ENCODE measurements at regions not wholly inside any gene's neighbourhood (a gene's known extent, or its start where the extent isn't known, plus 50 kb on each side); places are given as distances from the start of the nearest gene placed in this dataset.

GRCh38 chr9:108722396-108722795 is 133.4 kb downstream of the ACTL7B start:
- Histone ChIP-seq H3K4me1 (ENCODE audit: control insufficient read depth, insufficient read depth, low read length) (no peaks in the 10 kb centered on the region), H3K9me3 (ENCODE audit: control insufficient read depth, insufficient read depth, low read length) (no peaks in the 10 kb centered on the region), H3K18ac (ENCODE audit: low read depth, low read length) (no peak overlapping the region), H3K9me1 (ENCODE audit: insufficient read depth, low read length) (no peaks in the 10 kb centered on the region), H2BK120ac (ENCODE audit: low read depth, low read length) (no peak overlapping the region), H3K14ac (replicated peaks; ENCODE audit: low read depth, low read length) (no peak overlapping the region), H2AK5ac (ENCODE audit: low read depth, low read length) (no peak overlapping the region), H3K56ac (ENCODE audit: extremely low read depth, insufficient read depth, low read length) (no peak overlapping the region), H3K9ac (ENCODE audit: low read depth, low read length) (no peak overlapping the region), H3K79me1 (ENCODE audit: low read depth in 1 of 2, low read length in 2 of 2) (no peaks in the 10 kb centered on the region), H3K27ac (ENCODE audit: insufficient read depth, low read length) (no peak overlapping the region), H2AFZ (replicated peaks; ENCODE audit: low read length, poor library complexity) (peak overlapping the region; percentile 21), H3K23ac (ENCODE audit: low read depth, low read length) (no peak overlapping the region), H3K4me2 (ENCODE audit: low read depth, low read length) (no peak overlapping the region), H4K5ac (ENCODE audit: low read depth, low read length) (no peak overlapping the region), H4K8ac (ENCODE audit: low read depth in 2 of 2, low read length in 2 of 2) (no peak overlapping the region), H3K4me3 (ENCODE audit: insufficient read depth, low read depth, low read length) (no peak overlapping the region), H2BK20ac (ENCODE audit: low read depth, low read length) (no peak overlapping the region), H4K91ac (ENCODE audit: insufficient read depth, low read depth, low read length) (no peak overlapping the region), H3K4ac (ENCODE audit: low read depth, low read length) (no peak overlapping the region), H3K27me3 (ENCODE audit: control insufficient read depth, insufficient read depth, low read length) (no peaks in the 10 kb centered on the region), H2BK15ac (ENCODE audit: low read depth, low read length) (no peak overlapping the region), H4K20me1 (ENCODE audit: insufficient read depth, low read length) (no peaks in the 10 kb centered on the region), H2BK5ac (ENCODE audit: low read depth, low read length, poor library complexity, severe bottlenecking) (no peak overlapping the region), H3K36me3 (ENCODE audit: control insufficient read depth, insufficient read depth, low read length) (no peaks in the 10 kb centered on the region), H2AK9ac (replicated peaks; ENCODE audit: low read depth, low read length, poor library complexity) (no peak overlapping the region)
- TF ChIP-seq, protein P1, sequence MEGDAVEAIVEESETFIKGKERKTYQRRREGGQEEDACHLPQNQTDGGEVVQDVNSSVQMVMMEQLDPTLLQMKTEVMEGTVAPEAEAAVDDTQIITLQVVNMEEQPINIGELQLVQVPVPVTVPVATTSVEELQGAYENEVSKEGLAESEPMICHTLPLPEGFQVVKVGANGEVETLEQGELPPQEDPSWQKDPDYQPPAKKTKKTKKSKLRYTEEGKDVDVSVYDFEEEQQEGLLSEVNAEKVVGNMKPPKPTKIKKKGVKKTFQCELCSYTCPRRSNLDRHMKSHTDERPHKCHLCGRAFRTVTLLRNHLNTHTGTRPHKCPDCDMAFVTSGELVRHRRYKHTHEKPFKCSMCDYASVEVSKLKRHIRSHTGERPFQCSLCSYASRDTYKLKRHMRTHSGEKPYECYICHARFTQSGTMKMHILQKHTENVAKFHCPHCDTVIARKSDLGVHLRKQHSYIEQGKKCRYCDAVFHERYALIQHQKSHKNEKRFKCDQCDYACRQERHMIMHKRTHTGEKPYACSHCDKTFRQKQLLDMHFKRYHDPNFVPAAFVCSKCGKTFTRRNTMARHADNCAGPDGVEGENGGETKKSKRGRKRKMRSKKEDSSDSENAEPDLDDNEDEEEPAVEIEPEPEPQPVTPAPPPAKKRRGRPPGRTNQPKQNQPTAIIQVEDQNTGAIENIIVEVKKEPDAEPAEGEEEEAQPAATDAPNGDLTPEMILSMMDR (conservative IDR thresholded peaks at IDR 0.05; ENCODE audit: low read depth, low read length) = no peak
- no peak for TF ChIP-seq USF2 (IDR thresholded peaks at IDR 0.05; ENCODE audit: low read depth, low read length)
- TF ChIP-seq ELK1 (IDR thresholded peaks at IDR 0.05; ENCODE audit: borderline replicate concordance, low read depth, low read length) = no peak
- TF ChIP-seq CEBPB (IDR thresholded peaks at IDR 0.05; ENCODE audit: low read depth, low read length) = no peak
- no peak for TF ChIP-seq RAD21 (IDR thresholded peaks at IDR 0.05; ENCODE audit: low read length)
- TF ChIP-seq CHD1 (IDR thresholded peaks at IDR 0.05; ENCODE audit: low read depth, low read length) = no peak
- POLR2A ChIA-PET (ENCODE audit: unreplicated experiment) = no interaction called here
- dilution Hi-C loops (cut with HindIII; ENCODE audit: low sequenced_read_pairs, unreplicated experiment) = no loop called here
- CTCF ChIA-PET = no interaction called here
- intact Hi-C loops (cut with micrococcal nuclease) = no loop called here
- ATAC-seq (ENCODE audit: low read depth) (no peak), DNase-seq (no peak)
- in situ Hi-C loops (cut with MboI; ENCODE audit: low sequenced_read_pairs) = no loop called here
- no TSS peak for BruUV-seq (replicated peaks)
- no CpG with 5 or more reads among the region's 7 CpGs for WGBS, 2 experiments (ENCODE audit: extremely low coverage in 2 of 2, insufficient read length in 1 of 2)
